Activated T-cell treated with anti-CD3 and anti-CD28 coated beads, Interleukin-2, amount 50 U/mL, for 72 hours (primary cell): ENCODE measurements at regions not wholly inside any gene's neighbourhood (a gene's known extent, or its start where the extent isn't known, plus 50 kb on each side); places are given as distances from the start of the nearest gene placed in this dataset.
"Not testable (repeated sequence)": the region's sequence is repeated elsewhere in the genome, so short reads cannot be mapped to it uniquely, and the experiment has no call there.

Source experiments
- ATAC-seq, 2 donors: fragments of 150-1000 bp; cut with Tn5 transposase; replicated peaks in 1 of 2; 2 replicates each; pipeline ENCODE4 v1.10.0; 2021; ENCODE audit warnings: moderate library complexity in 2 of 2, mild to moderate bottlenecking in 1 of 2
- DNase-seq, 2 donors: peaks; one replicate each; pipeline ENCODE4 v3.0.0; 2021 to 2022; ENCODE audit warnings: mixed read lengths in 1 of 2
- H3K27ac Mint-ChIP-seq: one replicate; pipeline ENCODE4 v1.8.0; 2022; ENCODE audit warnings: mild to moderate bottlenecking, moderate library complexity, mixed read lengths
- H3K27me3 Mint-ChIP-seq: one replicate; pipeline ENCODE4 v1.8.0; 2022; ENCODE audit warnings: low read depth, mixed read lengths
- H3K36me3 Mint-ChIP-seq, 2 donors: one replicate each; pipeline ENCODE4 v1.8.0; 2022; ENCODE audit warnings: mixed read lengths in 2 of 2, mild to moderate bottlenecking in 1 of 2; ENCODE audit not compliant: insufficient read depth in 2 of 2
- H3K4me1 Mint-ChIP-seq: one replicate; pipeline ENCODE4 v1.8.0; 2022; ENCODE audit warnings: low read depth, mixed read lengths
- H3K4me3 Mint-ChIP-seq, 2 donors: one replicate each; pipeline ENCODE4 v1.8.0; 2022; ENCODE audit warnings: mild to moderate bottlenecking in 2 of 2, mixed read lengths in 2 of 2, moderate library complexity in 2 of 2
- H3K9me3 Mint-ChIP-seq, 2 donors: one replicate each; pipeline ENCODE4 v1.8.0; 2022; ENCODE audit warnings: mixed read lengths in 2 of 2

DNA sequence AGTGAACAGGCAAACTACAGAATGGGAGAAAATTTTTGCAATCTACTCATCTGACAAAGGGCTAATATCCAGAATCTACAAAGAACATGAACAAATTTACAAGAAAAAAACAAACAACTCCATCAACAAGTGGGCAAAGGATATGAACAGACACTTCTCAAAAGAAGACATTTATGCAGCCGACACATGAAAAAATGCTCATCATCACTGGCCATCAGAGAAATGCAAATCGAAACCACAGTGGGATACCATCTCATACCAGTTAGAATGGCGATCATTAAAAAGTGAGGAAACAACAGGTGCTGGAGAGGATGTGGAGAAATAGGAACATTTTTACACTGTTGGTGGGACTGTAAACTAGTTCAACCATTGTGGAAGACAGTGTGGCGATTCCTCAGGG, 167.8 kb upstream of the PWP1 start:
- not testable (repeated sequence) for DNase-seq, H3K27ac Mint-ChIP-seq, H3K9me3 Mint-ChIP-seq, H3K27me3 Mint-ChIP-seq, ATAC-seq, H3K4me3 Mint-ChIP-seq
- Mint-ChIP-seq H3K36me3 (peaks cover 7 to 11% of the 10 kb centered on the region in 2 donors), H3K4me1 (peaks cover 12% of the 10 kb centered on the region)

DNA sequence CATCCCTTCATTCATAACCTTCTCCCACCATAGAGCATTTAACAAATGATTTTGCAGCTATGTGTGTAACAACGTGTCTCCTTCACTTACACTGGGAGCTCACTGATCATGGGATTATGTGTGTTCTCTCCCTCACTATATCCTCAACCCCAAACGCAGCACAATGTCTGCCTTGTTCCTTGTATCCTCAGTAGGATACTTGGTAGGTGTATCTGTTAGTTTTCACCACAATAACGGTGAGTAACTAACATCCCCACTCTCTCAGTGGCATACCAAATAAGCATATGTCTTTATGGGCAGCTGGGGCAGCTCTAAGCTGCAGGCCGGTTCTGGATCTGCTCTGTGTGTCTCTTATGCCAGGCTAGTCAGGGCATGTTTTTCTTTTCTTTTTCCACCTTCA, 166.7 kb upstream of the PWP1 start:
- Mint-ChIP-seq H3K4me3 (no peak overlapping the region), H3K9me3 (peaks cover 2 to 5% of the 10 kb centered on the region in 2 donors), H3K36me3 (peaks cover 7 to 11% of the 10 kb centered on the region in 2 donors), H3K4me1 (peaks cover 12% of the 10 kb centered on the region), H3K27me3 (no peaks in the 10 kb centered on the region), H3K27ac (no peak overlapping the region)
- ATAC-seq (no peak), DNase-seq (no peak)

DNA sequence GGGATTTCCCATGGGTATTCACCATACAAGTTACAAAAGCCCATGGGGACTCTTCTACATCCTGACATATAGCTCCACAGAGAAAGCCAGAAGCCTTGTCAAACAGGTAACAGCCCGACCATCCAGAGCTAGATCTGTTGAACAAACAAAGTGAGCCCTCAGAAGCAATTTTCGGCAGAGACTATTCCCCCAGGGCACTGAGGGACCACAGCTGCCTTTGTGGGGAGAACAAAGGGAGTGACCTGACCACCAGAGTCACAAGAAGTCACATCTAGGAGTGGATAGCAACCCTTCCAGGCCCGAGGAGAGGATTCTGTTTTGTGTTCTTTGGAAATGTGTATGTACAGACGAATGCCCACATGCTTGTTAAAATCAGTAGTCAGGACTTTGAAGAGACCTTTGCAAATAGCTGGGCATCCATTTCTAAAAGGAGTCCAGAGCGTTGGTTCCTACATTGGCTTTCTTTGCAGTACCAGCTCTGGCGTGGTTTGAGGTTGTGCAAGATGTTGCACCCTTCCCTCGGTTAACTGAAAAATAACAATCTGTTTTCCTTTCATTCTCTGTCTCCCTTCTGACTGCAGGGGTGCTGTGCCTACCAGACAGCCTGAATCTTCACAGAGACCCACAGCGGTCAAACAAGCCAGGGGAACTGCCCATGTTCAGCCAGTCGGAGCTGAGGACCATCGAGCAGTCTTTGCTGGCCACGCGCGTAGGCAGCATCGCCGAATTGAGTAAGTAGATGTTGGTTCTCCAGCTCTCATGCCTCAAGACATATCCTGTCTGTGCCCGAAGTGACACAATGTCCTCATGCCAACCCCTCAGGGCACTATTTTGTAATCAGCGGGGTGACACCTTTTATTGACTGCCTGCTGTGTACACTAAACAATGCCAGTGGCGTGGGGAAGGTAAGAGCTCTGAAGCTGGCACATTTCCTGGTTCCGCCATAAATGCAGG, 165.4 kb upstream of the PWP1 start:
- no peaks in the 10 kb centered on the region for H3K27me3 Mint-ChIP-seq

DNA sequence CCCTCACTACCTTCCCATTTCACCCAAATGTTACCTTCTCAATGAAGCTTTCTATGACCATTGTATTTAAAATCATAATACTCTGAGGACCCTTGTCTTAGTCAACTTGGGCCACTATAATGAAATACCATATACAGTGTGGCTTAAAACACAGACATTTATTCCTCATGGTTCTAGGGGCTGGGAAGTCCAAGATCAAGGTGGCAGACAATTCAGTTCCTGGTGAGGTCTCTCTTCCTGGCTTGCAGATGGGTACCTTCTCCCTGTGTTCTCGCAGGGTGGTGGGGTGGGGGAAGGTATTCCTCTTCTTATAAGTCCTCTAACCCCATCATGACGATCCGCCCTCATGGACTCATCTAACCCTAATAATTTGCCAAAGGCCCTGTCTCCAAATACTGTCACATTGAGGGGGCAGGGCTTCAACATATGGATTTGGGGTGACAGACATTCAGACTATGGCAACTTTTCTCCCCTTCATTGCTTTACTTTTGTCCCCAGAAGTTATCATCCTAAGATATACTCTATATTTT, 163.7 kb upstream of the PWP1 start:
- Mint-ChIP-seq H3K27ac (no peak overlapping the region), H3K27me3 (no peaks in the 10 kb centered on the region), H3K4me3 (no peak overlapping the region), H3K36me3 (peaks cover 4 to 11% of the 10 kb centered on the region in 2 donors), H3K9me3 (peaks cover 2 to 5% of the 10 kb centered on the region in 2 donors), H3K4me1 (no peaks in the 10 kb centered on the region)
- ATAC-seq (no peak), DNase-seq (no peak)

More for the DNA sequence above, 165.4 kb upstream of the PWP1 start:
- no peak for DNase-seq
- Mint-ChIP-seq H3K4me3 (no peak overlapping the region), H3K36me3 (peaks cover 7 to 11% of the 10 kb centered on the region in 2 donors), H3K4me1 (peaks cover 8% of the 10 kb centered on the region), H3K9me3 (peaks cover 2 to 5% of the 10 kb centered on the region in 2 donors), H3K27ac (no peak overlapping the region)
- no peak for ATAC-seq

DNA sequence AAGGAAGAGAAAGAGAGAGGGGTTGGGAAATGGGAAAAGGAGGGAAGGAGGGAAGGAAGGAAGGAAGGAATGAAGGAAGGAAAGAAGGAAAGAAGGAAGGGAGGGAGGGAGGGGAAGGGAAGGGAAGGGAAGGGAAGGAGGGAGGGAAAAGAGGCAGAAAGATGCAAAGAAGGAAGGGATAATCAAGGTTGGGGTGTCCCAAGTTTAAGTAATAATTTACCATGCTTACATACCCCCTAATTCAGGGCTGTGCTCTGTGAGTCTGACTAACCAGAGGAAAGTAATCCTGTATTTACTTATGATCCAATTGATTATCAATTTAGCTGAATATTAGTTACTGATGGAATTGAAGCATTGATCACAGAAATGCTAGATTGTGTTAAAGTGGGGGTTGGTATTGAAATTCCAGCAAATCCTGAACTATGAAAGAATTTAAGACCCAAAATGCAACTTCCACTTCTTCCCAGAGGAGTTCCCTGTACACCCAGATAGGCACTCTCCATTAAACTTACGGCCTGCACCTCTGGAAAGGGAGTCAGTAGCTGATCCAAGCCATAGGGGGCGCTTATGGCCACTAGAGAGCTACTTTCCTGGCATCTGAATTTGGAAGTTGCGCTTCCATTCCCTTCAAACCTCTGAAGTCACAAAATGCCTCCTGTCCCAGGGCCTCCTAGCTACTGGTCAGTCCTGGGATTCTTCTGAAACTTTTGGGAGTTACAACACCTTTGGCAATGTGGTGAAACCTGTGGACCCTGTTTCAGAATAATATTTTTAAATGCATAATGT, 162.7 kb upstream of the PWP1 start:
- DNase-seq (no peak), ATAC-seq (no peak)
- H3K4me1 Mint-ChIP-seq, result no peaks in the 10 kb centered on the region
- H3K27me3 Mint-ChIP-seq, result no peaks in the 10 kb centered on the region
- no peak overlapping the region for H3K4me3 Mint-ChIP-seq
- H3K9me3 Mint-ChIP-seq, result peaks cover 2 to 5% of the 10 kb centered on the region in 2 donors
- H3K36me3 Mint-ChIP-seq, result peaks cover 4 to 11% of the 10 kb centered on the region in 2 donors
- H3K27ac Mint-ChIP-seq, result no peak overlapping the region

DNA sequence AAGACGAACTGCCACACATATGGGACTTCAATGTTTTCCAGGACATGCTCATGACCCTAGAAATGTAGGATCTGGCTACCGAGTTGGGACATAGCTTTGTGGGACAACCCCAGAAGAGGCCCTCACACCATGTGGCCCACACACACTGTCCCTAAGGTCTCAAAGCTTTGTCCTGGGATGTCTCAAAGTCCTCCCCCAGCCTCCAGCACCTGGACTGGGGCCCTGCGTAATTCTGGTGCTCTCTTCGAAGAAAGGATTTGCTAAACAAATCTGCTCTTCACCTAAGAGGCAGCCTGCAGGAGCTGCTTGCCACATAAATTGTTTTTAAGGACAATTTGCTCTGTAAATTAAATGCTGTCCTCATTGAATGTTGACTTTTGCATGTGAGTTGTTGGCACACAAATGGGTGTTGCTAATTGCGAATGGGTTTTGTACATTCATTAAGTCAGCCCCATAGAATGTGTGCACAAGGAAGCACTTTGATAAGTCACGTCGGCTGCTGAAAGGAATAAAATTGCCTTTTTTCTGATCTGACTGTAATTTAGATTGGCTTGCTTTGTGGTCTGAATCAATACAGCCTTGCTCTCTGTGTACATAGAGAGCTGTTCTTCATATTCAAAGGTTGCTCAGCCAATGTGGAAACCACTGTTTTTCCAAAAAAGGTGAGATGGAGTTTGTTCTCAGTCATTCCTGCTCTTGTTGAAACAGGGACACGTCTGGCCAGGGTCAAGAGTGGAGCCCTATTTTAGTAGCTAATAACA, 161.6 kb upstream of the PWP1 start:
- H3K36me3 Mint-ChIP-seq, result peaks cover 4 to 11% of the 10 kb centered on the region in 2 donors
- no peak overlapping the region for H3K27ac Mint-ChIP-seq
- H3K27me3 Mint-ChIP-seq, result no peaks in the 10 kb centered on the region
- no peak for DNase-seq
- no peaks in the 10 kb centered on the region for H3K4me1 Mint-ChIP-seq
- no peak overlapping the region for H3K4me3 Mint-ChIP-seq
- H3K9me3 Mint-ChIP-seq, result peaks cover 2 to 5% of the 10 kb centered on the region in 2 donors
- ATAC-seq, result no peak

DNA sequence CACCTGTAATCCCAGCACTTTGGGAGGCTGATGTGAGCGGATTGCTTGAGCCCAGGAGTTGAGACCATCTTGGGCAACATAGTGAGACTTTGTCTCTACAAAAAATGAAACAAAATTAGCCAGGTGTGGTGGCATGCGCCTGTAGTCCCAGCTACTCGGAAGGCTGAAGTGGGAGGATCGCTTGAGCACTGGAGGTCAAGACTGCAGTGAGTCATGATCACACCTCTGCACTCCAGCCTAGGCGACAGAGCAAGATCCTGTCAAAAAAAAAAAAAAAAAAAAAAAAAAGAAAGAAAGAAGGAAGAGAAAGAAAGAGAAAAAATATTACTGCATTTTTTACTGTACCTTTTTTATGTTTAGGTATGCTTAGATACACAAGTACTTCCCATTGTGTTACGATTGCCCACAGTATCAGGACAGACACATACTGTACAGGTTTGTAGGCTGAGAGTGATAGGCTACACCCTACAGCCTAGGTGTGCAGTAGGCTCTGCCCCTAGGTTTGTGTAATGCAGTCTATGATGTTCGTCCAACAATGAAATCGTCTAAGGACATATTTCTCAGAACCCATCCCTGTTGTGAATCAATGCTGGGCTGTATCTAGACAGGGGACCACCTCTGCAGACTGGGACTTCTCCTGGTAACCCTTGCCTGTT, 160.4 kb upstream of the PWP1 start:
- H3K36me3 Mint-ChIP-seq, result peaks cover 4 to 10% of the 10 kb centered on the region in 2 donors
- H3K4me1 Mint-ChIP-seq, result no peaks in the 10 kb centered on the region
- H3K27me3 Mint-ChIP-seq, result no peaks in the 10 kb centered on the region
- DNase-seq (no peak), ATAC-seq (no peak)
- peaks cover 2 to 5% of the 10 kb centered on the region in 2 donors for H3K9me3 Mint-ChIP-seq
- no peak overlapping the region for H3K27ac Mint-ChIP-seq
- H3K4me3 Mint-ChIP-seq, result no peak overlapping the region

DNA sequence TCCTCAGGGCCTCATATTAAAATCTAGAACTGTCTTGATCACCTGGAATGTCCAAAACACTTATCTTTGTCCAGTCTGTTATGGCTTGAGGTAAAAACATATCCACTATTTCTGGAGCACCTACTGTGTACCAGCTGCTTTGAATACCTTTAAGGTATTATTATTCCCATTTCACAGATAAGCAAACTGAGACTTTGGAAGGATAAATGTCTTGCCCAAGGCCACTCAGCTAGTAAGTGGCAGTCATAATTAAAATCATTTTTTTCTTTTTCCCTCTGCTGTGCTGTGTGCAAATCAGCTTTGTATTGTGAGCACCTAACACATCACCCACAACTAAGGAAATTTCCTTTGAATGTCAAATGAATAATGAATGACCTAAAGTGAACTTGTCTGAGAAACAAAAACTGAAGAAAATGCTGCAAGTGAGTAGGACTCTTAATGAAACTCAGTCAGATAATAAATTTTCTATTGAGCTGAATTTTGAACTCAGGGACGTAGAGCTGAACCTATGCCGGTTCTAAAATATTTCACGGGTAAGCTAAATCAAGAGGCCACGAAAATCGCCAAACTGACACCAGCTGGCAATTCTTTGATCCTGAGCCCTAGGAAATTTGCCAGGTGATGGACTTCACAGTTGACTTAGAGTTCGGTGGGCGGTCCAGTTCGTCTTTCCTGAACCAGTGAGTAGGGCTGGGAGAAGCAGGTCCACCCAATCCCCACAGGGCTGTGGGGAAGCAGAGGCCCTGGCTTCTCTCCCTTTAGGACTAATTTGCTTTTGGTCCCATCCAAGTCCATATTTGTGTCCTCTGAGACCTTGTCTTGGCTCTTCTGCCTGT, 159.7 kb upstream of the PWP1 start:
- ATAC-seq, result no peak
- Mint-ChIP-seq H3K27me3 (no peaks in the 10 kb centered on the region), H3K36me3 (peaks cover 4 to 9% of the 10 kb centered on the region in 2 donors), H3K4me3 (no peak overlapping the region), H3K9me3 (peaks cover 2 to 5% of the 10 kb centered on the region in 2 donors), H3K27ac (no peak overlapping the region), H3K4me1 (no peaks in the 10 kb centered on the region)
- no peak for DNase-seq

DNA sequence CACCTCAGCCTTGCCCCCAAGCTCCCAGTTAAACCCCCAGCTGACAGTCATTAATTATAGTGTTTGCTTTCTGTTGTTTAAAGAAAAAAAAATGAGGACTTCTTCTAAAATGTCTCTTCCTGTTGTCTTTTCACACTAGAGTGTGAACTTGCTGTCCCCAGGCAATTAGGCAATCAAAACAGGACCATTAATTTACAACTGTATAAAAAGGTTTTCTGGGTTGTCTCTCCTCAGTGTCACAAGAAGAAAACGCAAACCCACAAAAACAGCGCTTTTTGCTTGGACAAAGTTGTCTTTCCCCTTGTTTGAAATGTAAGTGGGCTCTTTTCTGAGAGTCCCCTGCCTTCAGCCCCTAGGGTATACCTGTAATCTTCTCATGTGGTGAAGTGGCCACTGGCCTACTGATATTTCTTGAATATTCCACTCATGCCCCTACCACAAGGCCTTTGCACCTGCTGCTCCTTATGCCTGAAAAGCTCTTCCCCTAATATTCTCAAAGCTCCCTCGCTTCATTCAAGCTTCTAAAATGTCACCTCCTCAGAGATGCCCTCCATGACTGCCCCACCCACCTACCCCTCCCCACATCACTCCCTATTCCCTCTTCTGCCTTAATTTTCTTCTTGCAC, 158.9 kb upstream of the PWP1 start:
- no peak for DNase-seq
- Mint-ChIP-seq H3K9me3 (peaks cover 1 to 4% of the 10 kb centered on the region in 2 donors), H3K4me1 (no peaks in the 10 kb centered on the region), H3K4me3 (no peak overlapping the region), H3K36me3 (peaks cover 3% of the 10 kb centered on the region in 2 donors), H3K27ac (no peak overlapping the region), H3K27me3 (no peaks in the 10 kb centered on the region)
- ATAC-seq, result no peak

DNA sequence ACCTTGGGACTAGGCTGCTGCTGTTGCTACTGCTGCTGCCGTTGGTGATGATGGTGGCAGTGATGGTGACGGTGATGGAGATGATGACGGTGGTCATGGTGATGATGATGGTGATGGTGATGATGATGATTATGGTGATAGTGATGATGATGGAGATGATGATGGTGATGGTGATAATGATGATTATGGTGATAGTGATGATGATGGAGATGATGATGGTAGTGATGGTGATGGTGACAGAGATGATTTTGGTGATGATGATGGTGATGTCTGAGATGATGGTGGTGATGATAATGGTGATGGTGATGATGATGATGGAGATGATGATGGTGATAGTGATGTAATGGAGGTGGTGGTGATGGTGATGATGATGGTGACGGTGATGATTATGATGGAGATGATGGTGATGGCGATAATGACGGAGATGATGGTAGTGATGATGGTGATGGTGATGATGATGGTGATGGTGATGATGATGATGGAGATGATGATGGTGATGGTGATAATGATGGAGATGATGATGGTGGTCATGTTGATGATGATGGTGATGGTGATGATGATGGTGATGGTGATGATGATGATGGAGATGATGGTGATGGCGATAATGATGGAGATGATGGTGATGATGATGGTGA, 156.8 kb upstream of the PWP1 start:
- peaks cover 2 to 5% of the 10 kb centered on the region in 2 donors for H3K36me3 Mint-ChIP-seq
- peaks cover 0 to 2% of the 10 kb centered on the region in 2 donors for H3K9me3 Mint-ChIP-seq
- H3K4me3 Mint-ChIP-seq, result no peak overlapping the region
- H3K27ac Mint-ChIP-seq, result no peak overlapping the region
- H3K4me1 Mint-ChIP-seq, result peaks cover 9% of the 10 kb centered on the region
- no peaks in the 10 kb centered on the region for H3K27me3 Mint-ChIP-seq
- no peak for DNase-seq
- ATAC-seq, result no peak

DNA sequence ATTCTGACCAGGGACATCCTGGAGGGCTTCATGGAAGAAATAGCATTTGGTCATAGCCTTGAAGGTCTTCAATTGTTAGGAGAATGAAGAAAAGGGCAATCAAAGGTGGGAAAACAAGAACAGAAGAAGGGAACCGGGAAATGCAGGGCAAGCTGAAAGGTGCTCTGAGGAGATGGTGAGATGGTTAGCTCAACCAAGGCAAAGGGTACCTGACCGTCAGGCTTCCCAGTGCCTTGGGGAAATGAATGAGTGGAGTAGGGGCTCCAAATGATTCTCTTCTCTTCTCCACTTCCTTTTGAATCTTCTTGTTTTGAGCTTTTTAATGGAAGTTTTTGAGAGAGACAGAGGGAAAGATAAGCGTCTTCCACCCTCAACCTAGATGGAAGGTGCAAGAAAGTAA, 155.6 kb upstream of the PWP1 start:
- DNase-seq (no peak), ATAC-seq (no peak)
- H3K27me3 Mint-ChIP-seq, result no peaks in the 10 kb centered on the region
- no peak overlapping the region for H3K27ac Mint-ChIP-seq
- H3K36me3 Mint-ChIP-seq, result peaks cover 2 to 5% of the 10 kb centered on the region in 2 donors
- H3K4me3 Mint-ChIP-seq, result no peak overlapping the region
- peaks cover 0 to 3% of the 10 kb centered on the region in 2 donors for H3K9me3 Mint-ChIP-seq
- H3K4me1 Mint-ChIP-seq, result peaks cover 9% of the 10 kb centered on the region
